Loucy (cell line): ENCODE measurements at regions not wholly inside any gene's neighbourhood (a gene's known extent, or its start where the extent isn't known, plus 50 kb on each side); places are given as distances from the start of the nearest gene placed in this dataset.

ENCODE experiments used
- H2AFZ ChIP-seq: fragments of 200-600 bp; sonication (generic); 2 replicates; pipeline ENCODE4 v1.6.0; 2016; ENCODE audit warnings: antibody characterized with exemption, mild to moderate bottlenecking, low read length, moderate library complexity
- H3F3A ChIP-seq: fragments of 200-600 bp; 2 replicates; pipeline ENCODE4 v1.6.0; 2016; ENCODE audit warnings: antibody characterized with exemption, low read depth, mild to moderate bottlenecking
- H3K27me3 ChIP-seq: fragments of 200-600 bp; sonication (generic); 2 replicates; pipeline ENCODE4 v1.6.1; 2014; ENCODE audit warnings: low read length, mild to moderate bottlenecking; ENCODE audit not compliant: insufficient read depth, poor library complexity, severe bottlenecking
- H3K36me3 ChIP-seq: fragments of 200-600 bp; sonication (generic); 2 replicates; pipeline ENCODE4 v1.6.1; 2016; ENCODE audit warnings: low read length; ENCODE audit not compliant: insufficient read depth
- H3K4me1 ChIP-seq: fragments of 200-600 bp; sonication (generic); 2 replicates; pipeline ENCODE4 v1.5.1; 2014; ENCODE audit warnings: low read length, mild to moderate bottlenecking; ENCODE audit not compliant: insufficient read depth, poor library complexity, severe bottlenecking
- H3K4me2 ChIP-seq: fragments of 200-600 bp; sonication (generic); 2 replicates; pipeline ENCODE4 v1.6.0; 2014; ENCODE audit warnings: antibody characterized with exemption, low read length, low read depth, mild to moderate bottlenecking; ENCODE audit not compliant: poor library complexity, severe bottlenecking
- H3K4me3 ChIP-seq: fragments of 200-600 bp; sonication (generic); 2 replicates; pipeline ENCODE4 v1.5.1; 2014; ENCODE audit warnings: low read length, mild to moderate bottlenecking, mixed read lengths; ENCODE audit not compliant: poor library complexity, severe bottlenecking
- H3K79me2 ChIP-seq: fragments of 200-600 bp; sonication (generic); 2 replicates; pipeline ENCODE4 v1.6.1; 2014; ENCODE audit warnings: low read length; ENCODE audit not compliant: insufficient read depth
- H3K9ac ChIP-seq: fragments of 200-600 bp; sonication (generic); 2 replicates; pipeline ENCODE4 v1.6.0; 2014; ENCODE audit warnings: mild to moderate bottlenecking, low read depth, low read length, moderate library complexity; ENCODE audit not compliant: poor library complexity, severe bottlenecking
- H3K9me2 ChIP-seq: fragments of 200-600 bp; sonication (generic); replicated peaks from 2 replicates; pipeline ENCODE4 v1.6.1; 2016; ENCODE audit warnings: low read depth, low read length, mixed read lengths
- H3K9me3 ChIP-seq: fragments of 200-600 bp; sonication (generic); 2 replicates; pipeline ENCODE4 v1.6.1; 2014; ENCODE audit warnings: mild to moderate bottlenecking, antibody characterized with exemption, low read length, low read depth; ENCODE audit not compliant: insufficient read depth
- H4K20me1 ChIP-seq: fragments of 200-600 bp; sonication (generic); 2 replicates; pipeline ENCODE4 v1.6.0; 2014; ENCODE audit warnings: antibody characterized with exemption, low read length, mild to moderate bottlenecking; ENCODE audit not compliant: insufficient read depth, poor library complexity, severe bottlenecking
- CTCF ChIP-seq: fragments of 200-600 bp; sonication (generic); conservative IDR thresholded peaks from 2 replicates; pipeline ENCODE4 v1.5.1; 2014; ENCODE audit warnings: mild to moderate bottlenecking, antibody characterized with exemption, low read length
- EZH2phosphoT487 ChIP-seq: fragments of 200-600 bp; IDR thresholded peaks from 2 replicates; pipeline ENCODE4 v1.6.1; 2018; ENCODE audit warnings: antibody characterized with exemption, mild to moderate bottlenecking, moderate library complexity, borderline replicate concordance

DNA sequence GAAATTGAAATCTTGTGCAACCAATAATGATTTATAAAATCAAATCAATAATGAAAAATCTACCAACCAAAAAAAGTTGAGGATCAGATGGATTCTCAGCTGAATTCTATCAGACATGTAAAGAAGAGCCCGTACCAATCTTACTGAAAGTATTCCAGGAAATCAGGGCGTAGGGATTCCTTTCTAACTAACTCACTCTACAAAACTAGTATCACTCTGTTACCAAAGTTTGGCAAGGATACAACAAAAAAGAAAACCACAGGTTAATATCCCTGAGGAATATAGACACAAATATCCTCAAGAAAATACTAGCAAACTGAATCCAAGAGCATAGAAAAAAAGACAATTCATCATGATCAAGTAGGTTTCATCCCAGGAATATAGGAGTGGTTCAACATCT is 52.8 kb upstream of the ADGRL4 start:
- TF ChIP-seq CTCF (no peak), EZH2phosphoT487 (no peak)
- no peaks in the 10 kb centered on the region for H3K36me3 ChIP-seq
- H3K9ac ChIP-seq = no peak overlapping the region
- H3K27me3 ChIP-seq = no peaks in the 10 kb centered on the region
- no peak overlapping the region for H3K4me3 ChIP-seq
- no peaks in the 10 kb centered on the region for H4K20me1 ChIP-seq
- H2AFZ ChIP-seq = no peak overlapping the region
- H3F3A ChIP-seq = no peaks in the 10 kb centered on the region
- no peaks in the 10 kb centered on the region for H3K4me1 ChIP-seq
- H3K9me2 ChIP-seq = no peaks in the 10 kb centered on the region
- H3K79me2 ChIP-seq = no peaks in the 10 kb centered on the region
- H3K9me3 ChIP-seq = peaks cover 3% of the 10 kb centered on the region; the same call in 1 of the 2 replicates
- no peak overlapping the region for H3K4me2 ChIP-seq
